ENCODE measurements at regions not wholly inside any gene's neighbourhood (a gene's known extent, or its start where the extent isn't known, plus 50 kb on each side); places are given as distances from the start of the nearest gene placed in this dataset.

- Histone ChIP-seq H3K4me3 (ENCODE audit: low read length) (no peak overlapping the region), H4K20me1 (ENCODE audit: control insufficient read depth, insufficient read depth, low read depth, low read length) (no peaks in the 10 kb centered on the region), H3K4me1 (ENCODE audit: control insufficient read depth, low read length) (no peaks in the 10 kb centered on the region), H3K79me2 (ENCODE audit: control insufficient read depth, low read length) (no peaks in the 10 kb centered on the region), H3K27me3 (ENCODE audit: control insufficient read depth, low read length) (peaks cover 24% of the 10 kb centered on the region; the same call in 1 of the 2 replicates), H3K9me3 (ENCODE audit: control insufficient read depth, insufficient read depth, low read length) (no peaks in the 10 kb centered on the region), H3K36me3 (ENCODE audit: control insufficient read depth, low read length) (no peaks in the 10 kb centered on the region), H3K9me2 (replicated peaks; ENCODE audit: control insufficient read depth, low read length) (no peaks in the 10 kb centered on the region), H3F3A (ENCODE audit: control insufficient read depth, insufficient read depth) (no peaks in the 10 kb centered on the region), H3K4me2 (ENCODE audit: low read length) (no peak overlapping the region), H3K27ac (ENCODE audit: low read depth, low read length) (no peak overlapping the region)
- TF ChIP-seq CTCF (IDR thresholded peaks at IDR 0.05; ENCODE audit: low read depth, low read length, poor library complexity, severe bottlenecking) (no peak), EZH2phosphoT487 (IDR thresholded peaks at IDR 0.05; ENCODE audit: borderline replicate concordance, low read length) (no peak)
These were observed 60.5 kb upstream of the NCOR2 start for GRCh38 chr12:124627956-124628355.

- no peaks in the 10 kb centered on the region for H3K4me1 ChIP-seq (ENCODE audit: control insufficient read depth, low read length)
- peaks cover 19% of the 10 kb centered on the region; the same call in 1 of the 2 replicates for H3K27me3 ChIP-seq (ENCODE audit: control insufficient read depth, low read length)
- no peak overlapping the region for H3K4me3 ChIP-seq (ENCODE audit: low read length)
- no peak overlapping the region for H3K27ac ChIP-seq (ENCODE audit: low read depth, low read length)
- no peaks in the 10 kb centered on the region for H3K36me3 ChIP-seq (ENCODE audit: control insufficient read depth, low read length)
- no peaks in the 10 kb centered on the region for H3K9me3 ChIP-seq (ENCODE audit: control insufficient read depth, insufficient read depth, low read length)
- TF ChIP-seq EZH2phosphoT487 (IDR thresholded peaks at IDR 0.05; ENCODE audit: borderline replicate concordance, low read length) (no peak), CTCF (IDR thresholded peaks at IDR 0.05; ENCODE audit: low read depth, low read length, poor library complexity, severe bottlenecking) (no peak)
- H3K4me2 ChIP-seq (ENCODE audit: low read length), result no peak overlapping the region
- no peaks in the 10 kb centered on the region for H3K9me2 ChIP-seq (replicated peaks; ENCODE audit: control insufficient read depth, low read length)
- H3K79me2 ChIP-seq (ENCODE audit: control insufficient read depth, low read length), result no peaks in the 10 kb centered on the region
- H4K20me1 ChIP-seq (ENCODE audit: control insufficient read depth, insufficient read depth, low read depth, low read length), result no peaks in the 10 kb centered on the region
- no peaks in the 10 kb centered on the region for H3F3A ChIP-seq (ENCODE audit: control insufficient read depth, insufficient read depth)
These were observed 59.6 kb upstream of the NCOR2 start for GRCh38 chr12:124626971-124627411.

GRCh38 chr12:124625867-124626675, 58.7 kb upstream of the NCOR2 start:
- no peaks in the 10 kb centered on the region for H3K79me2 ChIP-seq (ENCODE audit: control insufficient read depth, low read length)
- no peak overlapping the region for H3K4me3 ChIP-seq (ENCODE audit: low read length)
- H3K36me3 ChIP-seq (ENCODE audit: control insufficient read depth, low read length), result no peaks in the 10 kb centered on the region
- no peak overlapping the region for H3K27ac ChIP-seq (ENCODE audit: low read depth, low read length)
- no peak overlapping the region for H3K4me2 ChIP-seq (ENCODE audit: low read length)
- no peaks in the 10 kb centered on the region for H3K4me1 ChIP-seq (ENCODE audit: control insufficient read depth, low read length)
- TF ChIP-seq EZH2phosphoT487 (IDR thresholded peaks at IDR 0.05; ENCODE audit: borderline replicate concordance, low read length) (no peak), CTCF (IDR thresholded peaks at IDR 0.05; ENCODE audit: low read depth, low read length, poor library complexity, severe bottlenecking) (no peak)
- H3K27me3 ChIP-seq (ENCODE audit: control insufficient read depth, low read length), result peaks cover 19% of the 10 kb centered on the region; the same call in 1 of the 2 replicates
- no peaks in the 10 kb centered on the region for H3K9me2 ChIP-seq (replicated peaks; ENCODE audit: control insufficient read depth, low read length)
- no peaks in the 10 kb centered on the region for H3F3A ChIP-seq (ENCODE audit: control insufficient read depth, insufficient read depth)
- H4K20me1 ChIP-seq (ENCODE audit: control insufficient read depth, insufficient read depth, low read depth, low read length), result no peaks in the 10 kb centered on the region
- no peaks in the 10 kb centered on the region for H3K9me3 ChIP-seq (ENCODE audit: control insufficient read depth, insufficient read depth, low read length)

Data from DOHH2 (cell line).